Esophagus squamous epithelium (tissue), 4 donors: ENCODE measurements at regions not wholly inside any gene's neighbourhood (a gene's known extent, or its start where the extent isn't known, plus 50 kb on each side); places are given as distances from the start of the nearest gene placed in this dataset.

Experiments
- POLR2A ChIP-seq, 4 donors: fragments of 450-650 bp; IDR thresholded peaks; one replicate each; pipeline ENCODE4 v1.6.1; 2017; ENCODE audit warnings: antibody characterized with exemption in 4 of 4, mild to moderate bottlenecking in 4 of 4, moderate library complexity in 3 of 4
- TF ChIP-seq, protein P1 (sequence below), 6 experiments: fragments of 450-650 bp in 4 of 6; fragments of 200-600 bp in 2 of 6; sonication (generic) in 2 of 6; IDR thresholded peaks; one replicate each; pipeline ENCODE4 v1.5.1; 2016 to 2019; ENCODE audit warnings: antibody characterized with exemption in 6 of 6, mild to moderate bottlenecking in 4 of 6, moderate library complexity in 4 of 6

DNA sequence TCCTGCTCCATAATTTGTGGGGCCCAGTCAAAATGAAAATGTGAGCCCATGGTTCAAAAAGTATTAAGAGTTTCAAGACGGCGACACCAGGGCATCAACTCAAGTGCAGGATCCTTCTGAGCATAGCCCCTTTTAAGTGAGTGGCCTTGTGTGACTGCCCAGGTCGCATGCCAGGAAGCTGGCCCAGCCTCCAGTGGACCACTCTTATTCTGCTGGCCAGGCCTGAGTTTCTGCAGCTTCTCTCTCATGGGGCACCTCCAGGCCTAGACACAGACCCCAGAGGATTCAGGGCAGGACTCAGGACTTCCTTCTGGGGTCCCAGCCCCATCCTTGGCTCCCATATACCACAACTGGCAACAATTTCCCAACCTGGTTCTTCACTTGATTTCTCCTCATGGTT lies 83.5 kb upstream of the HAAO start:
- TF ChIP-seq, protein P1, sequence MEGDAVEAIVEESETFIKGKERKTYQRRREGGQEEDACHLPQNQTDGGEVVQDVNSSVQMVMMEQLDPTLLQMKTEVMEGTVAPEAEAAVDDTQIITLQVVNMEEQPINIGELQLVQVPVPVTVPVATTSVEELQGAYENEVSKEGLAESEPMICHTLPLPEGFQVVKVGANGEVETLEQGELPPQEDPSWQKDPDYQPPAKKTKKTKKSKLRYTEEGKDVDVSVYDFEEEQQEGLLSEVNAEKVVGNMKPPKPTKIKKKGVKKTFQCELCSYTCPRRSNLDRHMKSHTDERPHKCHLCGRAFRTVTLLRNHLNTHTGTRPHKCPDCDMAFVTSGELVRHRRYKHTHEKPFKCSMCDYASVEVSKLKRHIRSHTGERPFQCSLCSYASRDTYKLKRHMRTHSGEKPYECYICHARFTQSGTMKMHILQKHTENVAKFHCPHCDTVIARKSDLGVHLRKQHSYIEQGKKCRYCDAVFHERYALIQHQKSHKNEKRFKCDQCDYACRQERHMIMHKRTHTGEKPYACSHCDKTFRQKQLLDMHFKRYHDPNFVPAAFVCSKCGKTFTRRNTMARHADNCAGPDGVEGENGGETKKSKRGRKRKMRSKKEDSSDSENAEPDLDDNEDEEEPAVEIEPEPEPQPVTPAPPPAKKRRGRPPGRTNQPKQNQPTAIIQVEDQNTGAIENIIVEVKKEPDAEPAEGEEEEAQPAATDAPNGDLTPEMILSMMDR (IDR thresholded peaks at IDR 0.05) = no peak
- TF ChIP-seq POLR2A (IDR thresholded peaks at IDR 0.05) = no peak
